K562 (cell line): ENCODE measurements at regions not wholly inside any gene's neighbourhood (a gene's known extent, or its start where the extent isn't known, plus 50 kb on each side); places are given as distances from the start of the nearest gene placed in this dataset.
A peak's percentile ranks its signal among the peaks of the same experiment; 100 is the strongest.

ENCODE experiments used
- ATAC-seq: fragments of 200-7000 bp; cut with Tn5 transposase; 3 replicates; pipeline ENCODE4 v1.9.1; 2020; ENCODE audit warnings: moderate library complexity
- BruUV-seq: library from RNA; stranded (reverse); fragments of 400-500 nt; replicated peaks from 2 replicates; lab custom pipeline; 2021; lab: Mats Ljungman, UMichigan
- CTCF ChIA-PET: fragments of 300-600 bp; formaldehyde crosslinking; extraction: SDS; loops from one replicate; lab custom pipeline; 2021; ENCODE audit warnings: low intra/inter-chr PET ratio; lab: Yijun Ruan, JAX
- POLR2A ChIA-PET: fragments of 300-600, 350-650 bp; sonication (Branson Sonifier 250); formaldehyde crosslinking; extraction: SDS; loops from one replicate; lab custom pipeline; 2021; ENCODE audit warnings: antibody characterized with exemption, inconsistent platforms; lab: Yijun Ruan, JAX
- DNase-seq, 4 experiments: peaks; one replicate each; pipeline versions ENCODE4 v3.0.0 to v3.0.0-alpha.2; 2011 to 2018; ENCODE audit warnings: low spot score in 3 of 4, mixed read lengths in 3 of 4; ENCODE audit errors: extremely low read depth in 1 of 4
- FAIRE-seq: peaks from 2 replicates; lab custom pipeline; 2011; peaks lifted over from hg19 to GRCh38; lab: Jason Lieb, UNC
- H2AFZ ChIP-seq: 2 replicates; pipeline ENCODE4 v1.6.0; 2011; ENCODE audit warnings: low read depth, low read length, control low read depth, inconsistent platforms
- H3K27ac ChIP-seq: fragments of 200-600 bp; 3 replicates; pipeline ENCODE4 v1.8.0; 2011; ENCODE audit warnings: low read depth, mild to moderate bottlenecking, control low read depth, inconsistent platforms, low read length, moderate library complexity, mixed read lengths; ENCODE audit errors: extremely low read depth
- H3K27me3 ChIP-seq, 2 experiments: fragments of 300-600 bp in 1 of 2; 2 replicates in 1 of 2; 3 replicates in 1 of 2; pipeline versions ENCODE4 v1.6.0 to v1.8.0; 2011; ENCODE audit warnings: inconsistent platforms in 2 of 2, low read length in 2 of 2, mild to moderate bottlenecking in 1 of 2, mixed read lengths in 1 of 2, moderate library complexity in 1 of 2; ENCODE audit not compliant: control insufficient read depth in 2 of 2, insufficient read depth in 2 of 2
- H3K36me3 ChIP-seq: fragments of 300-600 bp; 3 replicates; pipeline ENCODE4 v1.8.0; 2011; ENCODE audit warnings: mild to moderate bottlenecking, low read length, inconsistent platforms; ENCODE audit not compliant: control insufficient read depth, insufficient read depth
- H3K4me1 ChIP-seq, 2 experiments: fragments of 200-600 bp in 1 of 2; replicated peaks in 1 of 2; 2 replicates in 1 of 2; 3 replicates in 1 of 2; pipeline versions ENCODE4 v1.5.1 to v1.8.0; 2011; ENCODE audit warnings: inconsistent platforms in 2 of 2, low read length in 2 of 2, mild to moderate bottlenecking in 1 of 2, mixed read lengths in 1 of 2, moderate library complexity in 1 of 2; ENCODE audit not compliant: control insufficient read depth in 2 of 2, insufficient read depth in 2 of 2
- H3K4me2 ChIP-seq: 2 replicates; pipeline ENCODE4 v1.6.1; 2011; ENCODE audit warnings: low read length, control low read depth, inconsistent platforms, mixed read lengths; ENCODE audit not compliant: insufficient read depth
- H3K4me3 ChIP-seq: fragments of 200-600 bp; sonication (generic), shearing (Covaris generic); 2 replicates; pipeline ENCODE4 v1.5.1; 2016; ENCODE audit warnings: control low read depth, inconsistent platforms
- H3K79me2 ChIP-seq: fragments of 200-600 bp; 3 replicates; pipeline ENCODE4 v1.8.0; 2011; ENCODE audit warnings: low read length, inconsistent platforms; ENCODE audit not compliant: control insufficient read depth, insufficient read depth
- H3K9ac ChIP-seq, 2 experiments: 2 replicates each; pipeline versions ENCODE4 v1.6.0 to v1.6.1; 2011; ENCODE audit warnings: low read depth in 2 of 2, low read length in 2 of 2, control low read depth in 1 of 2, inconsistent platforms in 1 of 2, mild to moderate bottlenecking in 1 of 2, mixed read lengths in 1 of 2; ENCODE audit not compliant: insufficient read depth in 1 of 2
- H3K9me1 ChIP-seq: one replicate; pipeline ENCODE4 v1.6.0; 2011; ENCODE audit warnings: inconsistent platforms, mild to moderate bottlenecking, low read length, moderate library complexity; ENCODE audit not compliant: control insufficient read depth, insufficient read depth
- H3K9me3 ChIP-seq: replicated peaks from 2 replicates; pipeline ENCODE4 v1.5.1; 2011; ENCODE audit warnings: low read depth, low read length, inconsistent platforms; ENCODE audit not compliant: control insufficient read depth, insufficient read depth
- H4K20me1 ChIP-seq: replicated peaks from 2 replicates; pipeline ENCODE4 v1.6.1; 2011; ENCODE audit warnings: low read length, inconsistent platforms, mixed read lengths; ENCODE audit not compliant: control insufficient read depth, insufficient read depth
- CBX3 ChIP-seq, 2 experiments: IDR thresholded peaks; 1 replicate in 1 of 2; 2 replicates in 1 of 2; pipeline ENCODE4 v1.6.1; 2012; ENCODE audit warnings: inconsistent platforms in 2 of 2, low read length in 2 of 2, borderline replicate concordance in 1 of 2, control low read depth in 1 of 2
- GTF3C2 ChIP-seq: IDR thresholded peaks from 3 replicates; pipeline ENCODE4 v1.6.1; 2011; ENCODE audit warnings: borderline replicate concordance, mild to moderate bottlenecking, moderate library complexity; ENCODE audit not compliant: insufficient read length; ENCODE audit errors: extremely low read depth
- USF2 ChIP-seq: sonication (generic); formaldehyde crosslinking; IDR thresholded peaks from 2 replicates; pipeline ENCODE4 v1.5.0; 2020; ENCODE audit warnings: missing genetic modification reagents
- ZKSCAN1 ChIP-seq: fragments of 150-350 bp; IDR thresholded peaks from 2 replicates; pipeline ENCODE4 v1.6.1; 2016; ENCODE audit warnings: low read depth, low read length
- WGBS: fragments of 100-300 bp; shearing (Covaris generic); methylation state at CpG from one replicate; pipeline ENCODE4 v1.1.6; 2016; ENCODE audit warnings: low coverage, mixed read lengths; ENCODE audit not compliant: insufficient coverage; ENCODE audit errors: missing lambda C conversion rate; 5-methylcytosine and 5-hydroxymethylcytosine counted together
- in situ Hi-C: fragments of 300-500 bp; cut with MboI; formaldehyde crosslinking; loops from 4 replicates; pipeline ENCODE4 v1.15.0; 2018; ENCODE audit warnings: inconsistent platforms, mixed read lengths
- intact Hi-C: fragments of 100-400 bp; cut with micrococcal nuclease; formaldehyde crosslinking; loops from 2 replicates; pipeline ENCODE4 v1.14.2; 2022

GRCh38 chr11:44470854-44471253 is 94.6 kb upstream of the CD82 start (continued):
- TF ChIP-seq GTF3C2: no peak
- TF ChIP-seq, all 486 proteins: peak for 1

- in situ Hi-C loops (no loop called here), intact Hi-C loops (no loop called here)
- ChIA-PET POLR2A (no interaction called here), CTCF (no interaction called here)
- Histone ChIP-seq H4K20me1 (no peaks in the 10 kb centered on the region; the same call in 1 of the 2 replicates), H3K9me1 (no peaks in the 10 kb centered on the region), H3K79me2 (no peaks in the 10 kb centered on the region), H3K27ac (no peak overlapping the region), H3K4me3 (no peak overlapping the region), H3K27me3 (peaks cover 20 to 73% of the 10 kb centered on the region in 2 experiments), H3K36me3 (no peaks in the 10 kb centered on the region), H3K9ac (no peak overlapping the region), H3K9me3 (no peaks in the 10 kb centered on the region), H3K4me1 (no peaks in the 10 kb centered on the region), H2AFZ (no peak overlapping the region), H3K4me2 (no peak overlapping the region)
- TF ChIP-seq CBX3 (IDR thresholded peaks at IDR 0.05; ENCODE audit: borderline replicate concordance in 1 of 2, low read length in 2 of 2): no peak
- TF ChIP-seq ZKSCAN1: no peak
- peak; percentile 37; the same call in 1 of the 2 replicates for TF ChIP-seq USF2 (CRISPR knock-in tag)
- BruUV-seq: no TSS peak
- WGBS: 0% methylated on average over 3 of the region's 3 CpGs
- no peak for ATAC-seq
- no peak for DNase-seq
- FAIRE-seq: no peak
Measured at GRCh38 chr11:44471603-44472002, 93.9 kb upstream of the CD82 start.
